Panc1 (cell line): ENCODE measurements at regions not wholly inside any gene's neighbourhood (a gene's known extent, or its start where the extent isn't known, plus 50 kb on each side); places are given as distances from the start of the nearest gene placed in this dataset.

Experiments used
- ATAC-seq: fragments of 200-7000 bp; cut with Tn5 transposase; 2 replicates; pipeline ENCODE4 v1.9.1; 2020; ENCODE audit warnings: mild to moderate bottlenecking, moderate library complexity
- BruUV-seq: library from RNA; stranded (reverse); fragments of 400-500 nt; replicated peaks from 2 replicates; lab custom pipeline; 2021; lab: Mats Ljungman, UMichigan
- CTCF ChIA-PET: fragments of 300-600 bp; sonication (Branson Sonifier 250); formaldehyde crosslinking; loops from one replicate; lab custom pipeline; 2022; ENCODE audit warnings: antibody characterized with exemption; lab: Charles Lee
- POLR2A ChIA-PET: fragments of 300-600 bp; sonication (Branson Sonifier 250); formaldehyde crosslinking; loops from one replicate; lab custom pipeline; 2022; ENCODE audit warnings: antibody characterized with exemption; lab: Charles Lee
- DNase-seq: peaks from one replicate; pipeline ENCODE4 v3.0.0-alpha.2; 2010; ENCODE audit warnings: low read depth, low spot score
- H3K27ac ChIP-seq: 2 replicates; pipeline ENCODE4 v1.5.1; 2011; ENCODE audit warnings: mild to moderate bottlenecking, low read length, inconsistent platforms
- H3K27me3 ChIP-seq: fragments of 200-500 bp; sonication (Bioruptor generic); 2 replicates; pipeline ENCODE4 v1.6.0; 2014; ENCODE audit warnings: low read length, inconsistent platforms; ENCODE audit not compliant: control insufficient read depth, insufficient read depth
- H3K36me3 ChIP-seq: fragments of 200-500 bp; sonication (Bioruptor generic); 2 replicates; pipeline ENCODE4 v1.5.1; 2014; ENCODE audit warnings: inconsistent platforms, mild to moderate bottlenecking, low read length, moderate library complexity; ENCODE audit not compliant: control insufficient read depth, insufficient read depth
- H3K4me1 ChIP-seq: 2 replicates; pipeline ENCODE4 v1.5.1; 2011; ENCODE audit warnings: inconsistent platforms, mild to moderate bottlenecking, low read length, moderate library complexity; ENCODE audit not compliant: control insufficient read depth, insufficient read depth
- H3K4me3 ChIP-seq, 2 experiments: 2 replicates each; pipeline ENCODE4 v1.5.1; 2011 to 2012; ENCODE audit warnings: low read depth in 2 of 2, low read length in 2 of 2, mild to moderate bottlenecking in 2 of 2, inconsistent platforms in 1 of 2, moderate library complexity in 1 of 2
- H3K9me3 ChIP-seq: fragments of 200-500 bp; sonication (Bioruptor generic); 2 replicates; pipeline ENCODE4 v1.5.1; 2014; ENCODE audit warnings: low read depth, mild to moderate bottlenecking, inconsistent platforms, low read length, moderate library complexity; ENCODE audit not compliant: control insufficient read depth, insufficient read depth
- POLR2AphosphoS5 ChIP-seq: IDR thresholded peaks from 2 replicates; pipeline ENCODE4 v1.6.1; 2012; ENCODE audit warnings: mild to moderate bottlenecking, low read depth, low read length, moderate library complexity
- SIN3A ChIP-seq: IDR thresholded peaks from 2 replicates; pipeline ENCODE4 v1.6.1; 2012; ENCODE audit warnings: low read depth, mild to moderate bottlenecking, low read length, moderate library complexity, borderline replicate concordance; ENCODE audit not compliant: insufficient read depth
- TCF7L2 ChIP-seq: IDR thresholded peaks from 2 replicates; pipeline ENCODE4 v1.6.1; 2011; ENCODE audit warnings: mild to moderate bottlenecking, low read depth, low read length, inconsistent platforms
- in situ Hi-C: cut with HindIII; loops from 2 replicates; pipeline ENCODE4 v1.10.0; 2016; ENCODE audit warnings: low sequenced_read_pairs, low pct_unique_long_range_greater_than_20kb
- intact Hi-C: fragments of 100-400 bp; cut with micrococcal nuclease; formaldehyde crosslinking; loops from one replicate; pipeline ENCODE4 v1.10.0; 2022; ENCODE audit not compliant: unreplicated experiment
- TF ChIP-seq, protein P1 (sequence below), 2 experiments: IDR thresholded peaks; 2 replicates each; pipeline ENCODE4 v1.6.1; 2011 to 2012; ENCODE audit warnings: low read depth in 2 of 2, control low read depth in 1 of 2, low read length in 1 of 2, mild to moderate bottlenecking in 1 of 2, moderate library complexity in 1 of 2; ENCODE audit not compliant: insufficient read depth in 1 of 2
- TF ChIP-seq, protein P2 (sequence below): fragments of 450-650 bp; IDR thresholded peaks from 2 replicates; pipeline ENCODE4 v1.5.1; 2017; ENCODE audit warnings: mild to moderate bottlenecking

DNA sequence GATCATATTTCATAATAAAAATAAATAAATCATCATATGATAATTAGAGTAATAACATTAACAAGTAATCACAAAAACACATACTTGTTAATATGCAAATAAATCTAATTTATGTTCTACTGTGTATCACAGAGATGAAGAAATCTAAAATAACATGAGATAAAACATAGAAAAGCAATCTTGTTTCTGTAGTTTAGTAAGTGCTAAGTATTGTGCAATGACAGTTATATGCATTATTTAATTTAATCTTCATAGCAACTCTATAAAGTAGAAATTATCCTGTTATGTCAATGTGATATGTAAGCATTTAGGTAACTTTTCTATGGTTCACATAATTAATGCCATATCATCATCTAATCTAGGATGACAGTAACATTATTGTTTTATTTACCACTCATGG lies 108.2 kb upstream of the KCNMB2 start:
- no TSS peak for BruUV-seq
- POLR2A ChIA-PET: no interaction called here
- no peaks in the 10 kb centered on the region for H3K9me3 ChIP-seq
- TF ChIP-seq, protein P1, sequence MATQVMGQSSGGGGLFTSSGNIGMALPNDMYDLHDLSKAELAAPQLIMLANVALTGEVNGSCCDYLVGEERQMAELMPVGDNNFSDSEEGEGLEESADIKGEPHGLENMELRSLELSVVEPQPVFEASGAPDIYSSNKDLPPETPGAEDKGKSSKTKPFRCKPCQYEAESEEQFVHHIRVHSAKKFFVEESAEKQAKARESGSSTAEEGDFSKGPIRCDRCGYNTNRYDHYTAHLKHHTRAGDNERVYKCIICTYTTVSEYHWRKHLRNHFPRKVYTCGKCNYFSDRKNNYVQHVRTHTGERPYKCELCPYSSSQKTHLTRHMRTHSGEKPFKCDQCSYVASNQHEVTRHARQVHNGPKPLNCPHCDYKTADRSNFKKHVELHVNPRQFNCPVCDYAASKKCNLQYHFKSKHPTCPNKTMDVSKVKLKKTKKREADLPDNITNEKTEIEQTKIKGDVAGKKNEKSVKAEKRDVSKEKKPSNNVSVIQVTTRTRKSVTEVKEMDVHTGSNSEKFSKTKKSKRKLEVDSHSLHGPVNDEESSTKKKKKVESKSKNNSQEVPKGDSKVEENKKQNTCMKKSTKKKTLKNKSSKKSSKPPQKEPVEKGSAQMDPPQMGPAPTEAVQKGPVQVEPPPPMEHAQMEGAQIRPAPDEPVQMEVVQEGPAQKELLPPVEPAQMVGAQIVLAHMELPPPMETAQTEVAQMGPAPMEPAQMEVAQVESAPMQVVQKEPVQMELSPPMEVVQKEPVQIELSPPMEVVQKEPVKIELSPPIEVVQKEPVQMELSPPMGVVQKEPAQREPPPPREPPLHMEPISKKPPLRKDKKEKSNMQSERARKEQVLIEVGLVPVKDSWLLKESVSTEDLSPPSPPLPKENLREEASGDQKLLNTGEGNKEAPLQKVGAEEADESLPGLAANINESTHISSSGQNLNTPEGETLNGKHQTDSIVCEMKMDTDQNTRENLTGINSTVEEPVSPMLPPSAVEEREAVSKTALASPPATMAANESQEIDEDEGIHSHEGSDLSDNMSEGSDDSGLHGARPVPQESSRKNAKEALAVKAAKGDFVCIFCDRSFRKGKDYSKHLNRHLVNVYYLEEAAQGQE (IDR thresholded peaks at IDR 0.05; ENCODE audit: insufficient read depth in 1 of 2, low read depth in 2 of 2, low read length in 1 of 2): no peak
- TF ChIP-seq POLR2AphosphoS5 (no peak), SIN3A (no peak), TCF7L2 (no peak)
- TF ChIP-seq, protein P2, sequence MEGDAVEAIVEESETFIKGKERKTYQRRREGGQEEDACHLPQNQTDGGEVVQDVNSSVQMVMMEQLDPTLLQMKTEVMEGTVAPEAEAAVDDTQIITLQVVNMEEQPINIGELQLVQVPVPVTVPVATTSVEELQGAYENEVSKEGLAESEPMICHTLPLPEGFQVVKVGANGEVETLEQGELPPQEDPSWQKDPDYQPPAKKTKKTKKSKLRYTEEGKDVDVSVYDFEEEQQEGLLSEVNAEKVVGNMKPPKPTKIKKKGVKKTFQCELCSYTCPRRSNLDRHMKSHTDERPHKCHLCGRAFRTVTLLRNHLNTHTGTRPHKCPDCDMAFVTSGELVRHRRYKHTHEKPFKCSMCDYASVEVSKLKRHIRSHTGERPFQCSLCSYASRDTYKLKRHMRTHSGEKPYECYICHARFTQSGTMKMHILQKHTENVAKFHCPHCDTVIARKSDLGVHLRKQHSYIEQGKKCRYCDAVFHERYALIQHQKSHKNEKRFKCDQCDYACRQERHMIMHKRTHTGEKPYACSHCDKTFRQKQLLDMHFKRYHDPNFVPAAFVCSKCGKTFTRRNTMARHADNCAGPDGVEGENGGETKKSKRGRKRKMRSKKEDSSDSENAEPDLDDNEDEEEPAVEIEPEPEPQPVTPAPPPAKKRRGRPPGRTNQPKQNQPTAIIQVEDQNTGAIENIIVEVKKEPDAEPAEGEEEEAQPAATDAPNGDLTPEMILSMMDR: no peak
- intact Hi-C loops (no loop called here), in situ Hi-C loops (no loop called here)
- H3K4me1 ChIP-seq: no peaks in the 10 kb centered on the region
- ATAC-seq: no peak
- no peak for DNase-seq
- H3K4me3 ChIP-seq: no peak overlapping the region
- no peak overlapping the region for H3K27ac ChIP-seq
- CTCF ChIA-PET: no interaction called here
- no peaks in the 10 kb centered on the region for H3K36me3 ChIP-seq
- no peaks in the 10 kb centered on the region for H3K27me3 ChIP-seq

DNA sequence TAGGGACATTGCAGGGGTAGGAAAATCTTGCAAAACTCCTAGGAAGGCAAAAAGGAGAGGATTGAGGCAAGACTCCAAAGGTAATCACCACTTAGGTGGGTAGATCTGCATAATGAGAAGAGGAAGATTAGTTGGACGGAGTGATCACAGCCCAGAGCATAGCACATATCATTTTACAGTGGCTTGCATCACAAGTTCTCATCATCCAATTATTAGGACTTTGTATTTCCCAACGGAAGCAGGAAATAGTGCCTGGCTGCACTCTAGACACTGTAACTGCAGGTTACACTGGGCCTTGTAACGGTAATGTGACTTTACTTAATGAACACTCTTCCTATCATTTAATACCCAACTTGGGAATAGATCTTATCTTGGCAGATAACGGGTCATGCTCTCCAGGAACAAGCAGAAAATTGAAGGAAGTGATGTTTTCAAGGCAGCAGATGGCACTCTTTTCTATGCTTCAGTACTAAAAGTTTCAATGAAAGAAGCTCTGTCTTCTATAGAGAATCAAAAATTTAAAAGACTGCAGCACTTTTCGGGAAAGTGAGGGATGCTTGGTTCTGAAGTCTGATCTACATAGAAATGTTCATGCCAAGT lies 101.9 kb upstream of the KCNMB2 start:
- no peak for ATAC-seq
- H3K27ac ChIP-seq: no peak overlapping the region
- H3K36me3 ChIP-seq: no peaks in the 10 kb centered on the region
- CTCF ChIA-PET: no interaction called here
- no peaks in the 10 kb centered on the region for H3K27me3 ChIP-seq
- no TSS peak for BruUV-seq
- in situ Hi-C loops (no loop called here), intact Hi-C loops (no loop called here)
- TF ChIP-seq, protein P2: peak; percentile 29; the same call in 1 of the 2 replicates
- TF ChIP-seq TCF7L2: no peak
- no peak for DNase-seq
- H3K9me3 ChIP-seq: no peaks in the 10 kb centered on the region
- H3K4me1 ChIP-seq: no peaks in the 10 kb centered on the region
- POLR2A ChIA-PET: no interaction called here
- H3K4me3 ChIP-seq: no peak overlapping the region
